Type B pancreatic cell (in vitro differentiated cells): ENCODE measurements at regions not wholly inside any gene's neighbourhood (a gene's known extent, or its start where the extent isn't known, plus 50 kb on each side); places are given as distances from the start of the nearest gene placed in this dataset.

ENCODE experiments used
- DNase-seq: peaks from one replicate; pipeline ENCODE4 v3.0.0; 2021; ENCODE audit warnings: mixed read lengths; ENCODE audit not compliant: unreplicated experiment; ENCODE audit errors: extremely low spot score
- H3K27ac Mint-ChIP-seq: 2 replicates; pipeline ENCODE4 v1.8.0; 2021; ENCODE audit warnings: mild to moderate bottlenecking, mixed read lengths
- H3K27me3 Mint-ChIP-seq: 2 replicates; pipeline ENCODE4 v1.8.0; 2021; ENCODE audit warnings: mixed read lengths
- H3K36me3 Mint-ChIP-seq: 2 replicates; pipeline ENCODE4 v1.8.0; 2021; ENCODE audit warnings: mixed read lengths
- H3K4me1 Mint-ChIP-seq: one replicate; pipeline ENCODE4 v1.8.0; 2021; ENCODE audit warnings: mixed read lengths; ENCODE audit not compliant: unreplicated experiment
- H3K4me3 Mint-ChIP-seq: 2 replicates; pipeline ENCODE4 v1.8.0; 2021; ENCODE audit warnings: mild to moderate bottlenecking, mixed read lengths
- H3K9me3 Mint-ChIP-seq: 2 replicates; pipeline ENCODE4 v1.8.0; 2021; ENCODE audit warnings: mixed read lengths
- TF ChIP-seq, protein P1 (sequence below): fragments of 200-600 bp; sonication (generic); conservative IDR thresholded peaks from 2 replicates; pipeline ENCODE4 v1.5.0; 2021; ENCODE audit warnings: antibody characterized with exemption, mild to moderate bottlenecking

DNA sequence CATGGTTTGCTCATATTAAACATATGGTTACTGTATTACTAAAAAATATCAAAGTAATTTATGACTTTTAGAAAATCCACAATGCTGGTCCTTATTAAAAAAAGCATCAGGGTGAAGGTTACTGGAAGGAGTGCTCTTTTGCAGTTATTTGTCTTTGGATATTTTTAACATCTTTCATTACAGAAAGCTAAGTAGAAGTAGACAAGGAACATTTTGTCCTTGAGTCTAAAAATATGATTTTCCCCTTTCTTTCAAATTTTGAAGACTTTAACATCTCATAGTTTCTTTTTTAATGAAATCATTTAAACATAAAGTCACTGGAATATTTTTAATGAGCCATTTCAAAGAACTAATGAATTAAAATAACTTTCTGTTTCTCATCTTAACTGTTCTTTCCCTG lies 110.1 kb upstream of the TNS3 start:
- H3K27me3 Mint-ChIP-seq: no peaks in the 10 kb centered on the region
- peaks cover 20% of the 10 kb centered on the region for H3K4me1 Mint-ChIP-seq
- peaks cover 7% of the 10 kb centered on the region for H3K9me3 Mint-ChIP-seq
- TF ChIP-seq, protein P1, sequence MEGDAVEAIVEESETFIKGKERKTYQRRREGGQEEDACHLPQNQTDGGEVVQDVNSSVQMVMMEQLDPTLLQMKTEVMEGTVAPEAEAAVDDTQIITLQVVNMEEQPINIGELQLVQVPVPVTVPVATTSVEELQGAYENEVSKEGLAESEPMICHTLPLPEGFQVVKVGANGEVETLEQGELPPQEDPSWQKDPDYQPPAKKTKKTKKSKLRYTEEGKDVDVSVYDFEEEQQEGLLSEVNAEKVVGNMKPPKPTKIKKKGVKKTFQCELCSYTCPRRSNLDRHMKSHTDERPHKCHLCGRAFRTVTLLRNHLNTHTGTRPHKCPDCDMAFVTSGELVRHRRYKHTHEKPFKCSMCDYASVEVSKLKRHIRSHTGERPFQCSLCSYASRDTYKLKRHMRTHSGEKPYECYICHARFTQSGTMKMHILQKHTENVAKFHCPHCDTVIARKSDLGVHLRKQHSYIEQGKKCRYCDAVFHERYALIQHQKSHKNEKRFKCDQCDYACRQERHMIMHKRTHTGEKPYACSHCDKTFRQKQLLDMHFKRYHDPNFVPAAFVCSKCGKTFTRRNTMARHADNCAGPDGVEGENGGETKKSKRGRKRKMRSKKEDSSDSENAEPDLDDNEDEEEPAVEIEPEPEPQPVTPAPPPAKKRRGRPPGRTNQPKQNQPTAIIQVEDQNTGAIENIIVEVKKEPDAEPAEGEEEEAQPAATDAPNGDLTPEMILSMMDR: no peak
- no peak for DNase-seq
- no peak overlapping the region for H3K27ac Mint-ChIP-seq
- no peak overlapping the region for H3K4me3 Mint-ChIP-seq
- no peaks in the 10 kb centered on the region for H3K36me3 Mint-ChIP-seq

DNA sequence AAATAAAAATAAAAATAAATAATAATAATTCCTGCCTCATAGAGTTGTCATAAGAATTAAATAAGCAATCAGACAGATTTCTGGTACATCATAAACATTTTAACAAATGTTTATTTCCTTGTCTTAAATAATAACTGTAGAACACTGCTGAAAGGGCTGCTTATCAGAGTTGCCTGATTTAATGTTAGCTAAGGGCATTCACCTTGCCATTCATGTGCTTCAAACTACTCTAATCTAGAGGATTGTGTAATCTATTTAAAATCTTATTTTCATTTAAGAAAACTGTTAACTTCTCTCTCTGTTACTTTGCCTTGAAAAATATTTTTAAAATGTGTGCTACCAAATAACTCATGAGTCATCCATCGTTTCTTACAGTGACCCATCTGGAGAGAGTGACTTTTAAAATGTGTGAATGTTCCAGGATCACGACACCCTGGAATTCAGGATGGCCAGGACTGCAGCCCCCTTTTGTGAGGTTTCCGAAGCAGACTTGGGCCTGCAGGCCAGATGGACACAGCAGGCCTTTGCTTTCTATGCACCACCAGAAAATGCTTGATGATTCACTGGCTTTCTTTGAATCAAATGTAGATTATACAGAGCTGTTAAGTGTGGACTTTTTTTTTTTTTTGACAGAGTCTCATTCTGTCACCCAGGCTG lies 109.1 kb upstream of the TNS3 start:
- H3K27me3 Mint-ChIP-seq: no peaks in the 10 kb centered on the region

DNA sequence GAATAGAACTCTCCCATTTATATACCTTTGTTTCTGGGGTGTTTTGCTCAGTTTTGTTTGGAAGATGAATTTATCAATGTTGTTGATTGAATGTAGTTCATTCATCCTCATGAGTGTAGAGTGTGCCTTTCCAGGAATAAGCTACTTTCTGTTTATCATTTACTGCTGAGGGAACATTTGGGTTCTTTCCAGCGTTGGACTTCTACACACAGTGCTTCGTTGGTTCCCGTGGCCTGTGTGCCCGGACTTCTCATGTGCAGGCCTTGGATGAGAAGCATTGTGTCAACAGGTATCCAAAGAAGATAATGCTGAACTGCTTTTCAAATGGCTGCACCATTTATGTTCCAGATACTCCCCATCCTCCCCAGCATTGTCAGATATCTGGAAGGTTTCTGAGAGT lies 107.6 kb upstream of the TNS3 start:
- Mint-ChIP-seq H3K27me3 (no peaks in the 10 kb centered on the region), H3K4me3 (no peak overlapping the region), H3K27ac (no peak overlapping the region), H3K9me3 (peaks cover 7% of the 10 kb centered on the region), H3K4me1 (peaks cover 26% of the 10 kb centered on the region), H3K36me3 (no peaks in the 10 kb centered on the region)
- DNase-seq: no peak
- TF ChIP-seq, protein P1: no peak

More for the DNA sequence above, 109.1 kb upstream of the TNS3 start:
- TF ChIP-seq, protein P1: no peak
- H3K9me3 Mint-ChIP-seq: peaks cover 7% of the 10 kb centered on the region
- peaks cover 20% of the 10 kb centered on the region for H3K4me1 Mint-ChIP-seq
- no peak overlapping the region for H3K27ac Mint-ChIP-seq
- no peak for DNase-seq
- no peak overlapping the region for H3K4me3 Mint-ChIP-seq
- H3K36me3 Mint-ChIP-seq: no peaks in the 10 kb centered on the region

DNA sequence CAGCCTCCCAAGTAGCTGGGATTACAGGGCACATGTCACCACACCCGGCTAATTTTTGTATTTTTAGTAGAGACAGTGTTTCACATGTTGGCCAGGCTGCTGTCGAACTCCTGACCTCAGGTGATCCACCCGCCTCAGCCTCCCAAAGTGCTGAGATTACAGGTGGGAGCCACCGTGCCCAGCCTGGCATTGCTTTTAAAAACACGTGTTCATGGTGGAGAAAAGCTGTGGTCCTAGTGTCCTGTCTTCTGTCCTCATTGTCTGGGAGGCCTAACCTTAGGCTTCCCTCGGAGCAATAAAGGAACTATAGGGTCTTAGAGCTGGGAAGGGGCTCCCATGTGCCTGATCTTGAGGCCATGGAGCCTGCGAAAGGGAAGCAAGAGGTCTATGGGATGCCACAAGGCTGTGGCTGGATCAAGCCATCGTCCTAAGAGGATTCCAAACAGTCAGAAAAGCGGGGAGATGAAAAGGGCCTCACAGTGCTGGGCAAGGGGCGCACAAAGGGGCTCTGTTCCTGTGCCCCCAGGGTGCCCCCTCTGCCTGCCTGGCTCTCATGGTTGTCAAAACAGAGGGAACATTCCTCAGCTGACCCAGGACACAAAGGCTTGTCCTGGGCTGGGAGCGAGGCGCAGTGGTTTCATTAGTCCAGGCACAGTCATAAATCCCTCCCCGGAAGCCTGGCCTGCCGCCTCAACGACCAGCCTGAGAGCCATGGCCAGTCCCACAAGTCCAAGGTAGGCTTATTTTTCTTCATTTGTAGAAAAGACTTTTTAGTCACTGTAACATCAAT lies 106.6 kb upstream of the TNS3 start:
- Mint-ChIP-seq H3K36me3 (no peaks in the 10 kb centered on the region), H3K27me3 (no peaks in the 10 kb centered on the region), H3K9me3 (peaks cover 7% of the 10 kb centered on the region), H3K27ac (peak overlapping the region; percentile 13), H3K4me3 (no peak overlapping the region), H3K4me1 (peaks cover 28% of the 10 kb centered on the region)
- no peak for DNase-seq
- TF ChIP-seq, protein P1: no peak

DNA sequence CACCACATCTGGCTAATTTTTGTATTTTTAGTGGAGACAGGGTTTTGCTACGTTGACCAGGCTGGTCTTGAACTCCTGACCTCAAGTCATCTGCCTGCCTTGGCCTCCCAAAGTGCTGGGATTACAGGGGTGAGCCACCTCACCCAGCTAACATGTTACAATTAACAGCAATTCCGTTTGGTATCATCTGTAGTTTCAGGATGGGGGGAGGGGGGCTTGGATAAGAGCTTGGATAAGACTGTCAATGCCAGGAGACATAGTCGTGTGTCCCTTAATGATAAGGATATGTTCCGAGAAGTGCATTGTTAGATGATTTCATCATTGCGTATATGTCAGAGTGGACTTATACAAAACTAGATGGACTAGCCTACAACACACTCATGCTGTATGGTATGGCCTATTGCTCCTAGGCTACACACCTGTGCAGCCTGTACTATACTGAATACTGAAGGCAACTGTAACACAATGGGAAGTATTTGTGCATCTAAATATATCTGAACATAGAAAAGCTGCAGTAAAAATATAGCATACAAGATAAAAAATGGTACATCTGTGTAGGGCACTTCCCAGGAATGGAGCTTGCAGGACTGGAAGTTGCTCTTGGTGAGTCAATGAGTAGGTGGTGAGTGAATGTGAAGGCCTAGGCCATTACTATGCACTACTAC lies 103.9 kb upstream of the TNS3 start:
- TF ChIP-seq, protein P1: no peak
- no peak overlapping the region for H3K4me3 Mint-ChIP-seq
- no peaks in the 10 kb centered on the region for H3K9me3 Mint-ChIP-seq
- no peak for DNase-seq
- peaks cover 31% of the 10 kb centered on the region for H3K4me1 Mint-ChIP-seq
- H3K36me3 Mint-ChIP-seq: no peaks in the 10 kb centered on the region
- H3K27ac Mint-ChIP-seq: no peak overlapping the region
- no peaks in the 10 kb centered on the region for H3K27me3 Mint-ChIP-seq
